WTC11 (cell line): ENCODE measurements at regions not wholly inside any gene's neighbourhood (a gene's known extent, or its start where the extent isn't known, plus 50 kb on each side); places are given as distances from the start of the nearest gene placed in this dataset.

Experiments used
- ATAC-seq: fragments of 200-7000 bp; cut with Tn5 transposase; 2 replicates; pipeline ENCODE4 v1.10.0; 2021; ENCODE audit warnings: mild to moderate bottlenecking, moderate library complexity
- CTCF ChIA-PET: fragments of 300-600 bp; sonication (Branson Sonifier 250); formaldehyde crosslinking; loops from one replicate; lab custom pipeline; 2021; ENCODE audit warnings: antibody characterized with exemption; lab: Charles Lee
- POLR2A ChIA-PET: fragments of 350-600 bp; sonication (Branson Sonifier 250); formaldehyde crosslinking; loops from one replicate; lab custom pipeline; 2021; ENCODE audit warnings: antibody characterized with exemption; lab: Charles Lee
- DNase-seq: peaks from one replicate; pipeline ENCODE4 v3.0.0; 2021; ENCODE audit warnings: low spot score
- H3K27ac Mint-ChIP-seq: 2 replicates; pipeline ENCODE4 v1.8.0; 2021; ENCODE audit warnings: mixed read lengths
- H3K27me3 Mint-ChIP-seq: 2 replicates; pipeline ENCODE4 v1.8.0; 2021; ENCODE audit warnings: low read depth, mild to moderate bottlenecking, moderate library complexity, mixed read lengths
- H3K36me3 Mint-ChIP-seq: 2 replicates; pipeline ENCODE4 v1.8.0; 2021; ENCODE audit warnings: mixed read lengths
- H3K4me1 Mint-ChIP-seq: 2 replicates; pipeline ENCODE4 v1.8.0; 2022; ENCODE audit warnings: mixed read lengths
- H3K4me3 Mint-ChIP-seq: 2 replicates; pipeline ENCODE4 v1.8.0; 2021; ENCODE audit warnings: mild to moderate bottlenecking, moderate library complexity, mixed read lengths
- H3K9me3 Mint-ChIP-seq: 2 replicates; pipeline ENCODE4 v1.8.0; 2021; ENCODE audit warnings: mixed read lengths
- AFF4 ChIP-seq: sonication (generic); formaldehyde crosslinking; IDR thresholded peaks from 2 replicates; pipeline ENCODE4 v1.8.1; 2023; ENCODE audit warnings: mild to moderate bottlenecking, missing genetic modification reagents, borderline replicate concordance
- ATF1 ChIP-seq: sonication (generic); formaldehyde crosslinking; IDR thresholded peaks from 2 replicates; pipeline ENCODE4 v1.8.1; 2023; ENCODE audit warnings: mild to moderate bottlenecking, moderate library complexity, missing genetic modification reagents
- CREM ChIP-seq: sonication (generic); formaldehyde crosslinking; IDR thresholded peaks from 2 replicates; pipeline ENCODE4 v1.8.1; 2022; ENCODE audit warnings: mild to moderate bottlenecking, missing genetic modification reagents, moderate library complexity
- E2F1 ChIP-seq: sonication (generic); formaldehyde crosslinking; IDR thresholded peaks from 2 replicates; pipeline ENCODE4 v1.8.0; 2022; ENCODE audit warnings: mild to moderate bottlenecking, missing genetic modification reagents
- HMGXB4 ChIP-seq: sonication (generic); formaldehyde crosslinking; IDR thresholded peaks from 2 replicates; pipeline ENCODE4 v1.8.1; 2023; ENCODE audit warnings: mild to moderate bottlenecking, moderate library complexity, missing genetic modification reagents
- KAT7 ChIP-seq: sonication (generic); formaldehyde crosslinking; IDR thresholded peaks from 2 replicates; pipeline ENCODE4 v1.8.1; 2023; ENCODE audit warnings: missing genetic modification reagents, mild to moderate bottlenecking, borderline replicate concordance
- NFE2L1 ChIP-seq: sonication (generic); formaldehyde crosslinking; IDR thresholded peaks from 2 replicates; pipeline ENCODE4 v1.8.1; 2023; ENCODE audit warnings: missing genetic modification reagents
- OVOL2 ChIP-seq: fragments of 250-450 bp; sonication (Bioruptor Pico); IDR thresholded peaks from 2 replicates; pipeline ENCODE4 v1.9.0; 2021; ENCODE audit warnings: mild to moderate bottlenecking, borderline replicate concordance
- RORB ChIP-seq: fragments of 250-450 bp; sonication (Bioruptor Pico); IDR thresholded peaks from 2 replicates; pipeline ENCODE4 v1.9.0; 2021; ENCODE audit warnings: mild to moderate bottlenecking
- SMAD3 ChIP-seq: sonication (generic); formaldehyde crosslinking; IDR thresholded peaks from 2 replicates; pipeline ENCODE4 v1.8.0; 2022; ENCODE audit warnings: missing genetic modification reagents, mild to moderate bottlenecking, borderline replicate concordance
- SMAD4 ChIP-seq: sonication (generic); formaldehyde crosslinking; IDR thresholded peaks from 2 replicates; pipeline ENCODE4 v1.8.0; 2022; ENCODE audit warnings: mild to moderate bottlenecking, missing genetic modification reagents
- TP53 ChIP-seq: sonication (generic); formaldehyde crosslinking; IDR thresholded peaks from 2 replicates; pipeline ENCODE4 v1.8.1; 2023; ENCODE audit warnings: mild to moderate bottlenecking, missing genetic modification reagents
- ZNF317 ChIP-seq: sonication (generic); formaldehyde crosslinking; IDR thresholded peaks from 2 replicates; pipeline ENCODE4 v1.8.1; 2023; ENCODE audit warnings: low read depth, mild to moderate bottlenecking, moderate library complexity, missing genetic modification reagents, borderline replicate concordance
- TF ChIP-seq, protein P1 (sequence below): sonication (generic); formaldehyde crosslinking; IDR thresholded peaks from 2 replicates; pipeline ENCODE4 v1.8.0; 2023; ENCODE audit warnings: missing genetic modification reagents
- TF ChIP-seq, protein P2 (sequence below): sonication (generic); formaldehyde crosslinking; IDR thresholded peaks from 2 replicates; pipeline ENCODE4 v1.8.0; 2022; ENCODE audit warnings: mild to moderate bottlenecking, missing genetic modification reagents
- TF ChIP-seq, protein P3 (sequence below): fragments of 250-450 bp; sonication (Bioruptor Pico); IDR thresholded peaks from 2 replicates; pipeline ENCODE4 v2.1.2; 2022; ENCODE audit warnings: mild to moderate bottlenecking, moderate library complexity
- TF ChIP-seq, protein P4 (sequence below): sonication (generic); formaldehyde crosslinking; IDR thresholded peaks from 2 replicates; pipeline ENCODE4 v1.8.1; 2022; ENCODE audit warnings: missing genetic modification reagents, borderline replicate concordance

DNA sequence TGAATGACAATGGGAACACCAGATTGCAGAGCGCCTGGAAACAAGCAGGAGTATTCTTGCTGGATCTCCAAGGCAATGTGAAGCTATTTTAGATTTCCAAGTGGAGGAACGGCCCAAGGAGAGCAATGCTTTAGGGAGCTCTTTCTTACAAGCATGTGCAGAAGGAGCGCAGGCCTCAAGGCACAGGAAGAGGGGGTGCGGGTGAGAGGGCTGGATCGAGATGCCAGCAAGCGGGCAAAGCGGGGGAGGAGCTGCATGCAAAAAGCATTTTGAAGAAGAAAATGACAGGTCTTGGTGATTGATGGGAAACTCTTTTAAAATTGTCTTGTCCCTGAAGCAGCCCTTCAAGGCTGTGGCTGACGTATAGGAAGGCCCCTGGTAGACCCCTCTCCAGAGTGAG lies 171.9 kb downstream of the QRSL1 start (continued):
- TF ChIP-seq, protein P1, sequence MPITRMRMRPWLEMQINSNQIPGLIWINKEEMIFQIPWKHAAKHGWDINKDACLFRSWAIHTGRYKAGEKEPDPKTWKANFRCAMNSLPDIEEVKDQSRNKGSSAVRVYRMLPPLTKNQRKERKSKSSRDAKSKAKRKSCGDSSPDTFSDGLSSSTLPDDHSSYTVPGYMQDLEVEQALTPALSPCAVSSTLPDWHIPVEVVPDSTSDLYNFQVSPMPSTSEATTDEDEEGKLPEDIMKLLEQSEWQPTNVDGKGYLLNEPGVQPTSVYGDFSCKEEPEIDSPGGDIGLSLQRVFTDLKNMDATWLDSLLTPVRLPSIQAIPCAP (CRISPR knock-in tag): no peak
- TF ChIP-seq SMAD3 (no peak), ATF1 (CRISPR knock-in tag) (no peak)
- TF ChIP-seq, protein P2, sequence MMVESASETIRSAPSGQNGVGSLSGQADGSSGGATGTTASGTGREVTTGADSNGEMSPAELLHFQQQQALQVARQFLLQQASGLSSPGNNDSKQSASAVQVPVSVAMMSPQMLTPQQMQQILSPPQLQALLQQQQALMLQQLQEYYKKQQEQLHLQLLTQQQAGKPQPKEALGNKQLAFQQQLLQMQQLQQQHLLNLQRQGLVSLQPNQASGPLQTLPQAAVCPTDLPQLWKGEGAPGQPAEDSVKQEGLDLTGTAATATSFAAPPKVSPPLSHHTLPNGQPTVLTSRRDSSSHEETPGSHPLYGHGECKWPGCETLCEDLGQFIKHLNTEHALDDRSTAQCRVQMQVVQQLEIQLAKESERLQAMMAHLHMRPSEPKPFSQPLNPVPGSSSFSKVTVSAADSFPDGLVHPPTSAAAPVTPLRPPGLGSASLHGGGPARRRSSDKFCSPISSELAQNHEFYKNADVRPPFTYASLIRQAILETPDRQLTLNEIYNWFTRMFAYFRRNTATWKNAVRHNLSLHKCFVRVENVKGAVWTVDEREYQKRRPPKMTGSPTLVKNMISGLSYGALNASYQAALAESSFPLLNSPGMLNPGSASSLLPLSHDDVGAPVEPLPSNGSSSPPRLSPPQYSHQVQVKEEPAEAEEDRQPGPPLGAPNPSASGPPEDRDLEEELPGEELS (CRISPR knock-in tag): no peak
- TF ChIP-seq, all 79 proteins: peak for 0

GRCh38 chr6:106800379-106800778 lies 171.0 kb downstream of the QRSL1 start:
- ChIA-PET CTCF (interaction anchor here (0.8 kb wide), 1 partner anchor 196 kb away, joined by 3 read pairs; no protein-coding TSS in a partner anchor), POLR2A (no interaction called here)
- ATAC-seq (no peak), DNase-seq (no peak)
- Mint-ChIP-seq H3K4me3 (no peak overlapping the region), H3K36me3 (peaks cover 9% of the 10 kb centered on the region), H3K27me3 (peaks cover 4% of the 10 kb centered on the region; the same call in 1 of the 2 replicates), H3K9me3 (peaks cover 9% of the 10 kb centered on the region), H3K27ac (no peak overlapping the region), H3K4me1 (peaks cover 74% of the 10 kb centered on the region)
- TF ChIP-seq AFF4 (no peak), RORB (CRISPR knock-in tag) (no peak), HMGXB4 (CRISPR knock-in tag) (no peak), E2F1 (CRISPR knock-in tag) (no peak), ZNF317 (no peak), TP53 (CRISPR knock-in tag) (no peak), OVOL2 (CRISPR knock-in tag) (no peak), KAT7 (CRISPR knock-in tag) (no peak), NFE2L1 (no peak), CREM (CRISPR knock-in tag) (no peak), SMAD4 (CRISPR knock-in tag) (no peak)
- TF ChIP-seq, protein P3, sequence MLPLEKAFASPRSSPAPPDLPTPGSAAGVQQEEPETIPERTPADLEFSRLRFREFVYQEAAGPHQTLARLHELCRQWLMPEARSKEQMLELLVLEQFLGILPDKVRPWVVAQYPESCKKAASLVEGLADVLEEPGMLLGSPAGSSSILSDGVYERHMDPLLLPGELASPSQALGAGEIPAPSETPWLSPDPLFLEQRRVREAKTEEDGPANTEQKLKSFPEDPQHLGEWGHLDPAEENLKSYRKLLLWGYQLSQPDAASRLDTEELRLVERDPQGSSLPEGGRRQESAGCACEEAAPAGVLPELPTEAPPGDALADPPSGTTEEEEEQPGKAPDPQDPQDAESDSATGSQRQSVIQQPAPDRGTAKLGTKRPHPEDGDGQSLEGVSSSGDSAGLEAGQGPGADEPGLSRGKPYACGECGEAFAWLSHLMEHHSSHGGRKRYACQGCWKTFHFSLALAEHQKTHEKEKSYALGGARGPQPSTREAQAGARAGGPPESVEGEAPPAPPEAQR (CRISPR knock-in tag): no peak
- TF ChIP-seq, protein P4, sequence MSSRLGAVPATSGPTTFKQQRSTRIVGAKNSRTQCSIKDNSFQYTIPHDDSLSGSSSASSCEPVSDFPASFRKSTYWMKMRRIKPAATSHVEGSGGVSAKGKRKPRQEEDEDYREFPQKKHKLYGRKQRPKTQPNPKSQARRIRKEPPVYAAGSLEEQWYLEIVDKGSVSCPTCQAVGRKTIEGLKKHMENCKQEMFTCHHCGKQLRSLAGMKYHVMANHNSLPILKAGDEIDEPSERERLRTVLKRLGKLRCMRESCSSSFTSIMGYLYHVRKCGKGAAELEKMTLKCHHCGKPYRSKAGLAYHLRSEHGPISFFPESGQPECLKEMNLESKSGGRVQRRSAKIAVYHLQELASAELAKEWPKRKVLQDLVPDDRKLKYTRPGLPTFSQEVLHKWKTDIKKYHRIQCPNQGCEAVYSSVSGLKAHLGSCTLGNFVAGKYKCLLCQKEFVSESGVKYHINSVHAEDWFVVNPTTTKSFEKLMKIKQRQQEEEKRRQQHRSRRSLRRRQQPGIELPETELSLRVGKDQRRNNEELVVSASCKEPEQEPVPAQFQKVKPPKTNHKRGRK (CRISPR knock-in tag): no peak
